Stimulated activated CD4-positive, alpha-beta T cell treated with anti-CD3 and anti-CD28 coated beads, Interleukin-4, amount 100 ng/mL, for 24 hours (primary cell): ENCODE measurements at regions not wholly inside any gene's neighbourhood (a gene's known extent, or its start where the extent isn't known, plus 50 kb on each side); places are given as distances from the start of the nearest gene placed in this dataset.

Experiments used
- DNase-seq: peaks from one replicate; pipeline ENCODE4 v3.0.0-alpha.2; 2020

GRCh38 chr9:675697-676370, 165.7 kb upstream of the DMRT1 start:
- no peak for DNase-seq

GRCh38 chr9:676780-677438, 164.6 kb upstream of the DMRT1 start:
- no peak for DNase-seq

- DNase-seq: no peak
These were observed 163.9 kb upstream of the DMRT1 start for GRCh38 chr9:677461-678097.

GRCh38 chr9:678897-679296, 162.6 kb upstream of the DMRT1 start:
- DNase-seq: no peak

- DNase-seq: no peak
These were observed 162.0 kb upstream of the DMRT1 start for GRCh38 chr9:679462-679861.

GRCh38 chr9:680106-680505, 161.4 kb upstream of the DMRT1 start:
- no peak for DNase-seq

- no peak for DNase-seq
These were observed 158.6 kb upstream of the DMRT1 start for GRCh38 chr9:682633-683508.

- no peak for DNase-seq
These were observed 157.9 kb upstream of the DMRT1 start for GRCh38 chr9:683509-684021.

GRCh38 chr9:684054-684890, 157.2 kb upstream of the DMRT1 start:
- DNase-seq: no peak

- DNase-seq: no peak
These were observed 156.6 kb upstream of the DMRT1 start for GRCh38 chr9:684941-685340.

GRCh38 chr9:686321-686813, 155.1 kb upstream of the DMRT1 start:
- no peak for DNase-seq

GRCh38 chr9:687034-687785, 154.3 kb upstream of the DMRT1 start:
- DNase-seq: no peak

- no peak for DNase-seq
These were observed 153.5 kb upstream of the DMRT1 start for GRCh38 chr9:687994-688393.

- DNase-seq: no peak
These were observed 150.9 kb upstream of the DMRT1 start for GRCh38 chr9:690517-691111.

- DNase-seq: no peak
These were observed 149.6 kb upstream of the DMRT1 start for GRCh38 chr9:691825-692400.

GRCh38 chr9:692636-693129, 148.8 kb upstream of the DMRT1 start:
- DNase-seq: no peak

GRCh38 chr9:693201-694091, 148.1 kb upstream of the DMRT1 start:
- no peak for DNase-seq

GRCh38 chr9:694092-694402, 147.4 kb upstream of the DMRT1 start:
- no peak for DNase-seq

- DNase-seq: no peak
These were observed 146.9 kb upstream of the DMRT1 start for GRCh38 chr9:694403-695154.
